NCI-H526 (cell line): ENCODE measurements at regions not wholly inside any gene's neighbourhood (a gene's known extent, or its start where the extent isn't known, plus 50 kb on each side); places are given as distances from the start of the nearest gene placed in this dataset.

ENCODE experiments used
- DNase-seq, 2 experiments: peaks; one replicate each; lab custom pipeline; 2025; lab: John Stamatoyannopoulos, UW

DNA sequence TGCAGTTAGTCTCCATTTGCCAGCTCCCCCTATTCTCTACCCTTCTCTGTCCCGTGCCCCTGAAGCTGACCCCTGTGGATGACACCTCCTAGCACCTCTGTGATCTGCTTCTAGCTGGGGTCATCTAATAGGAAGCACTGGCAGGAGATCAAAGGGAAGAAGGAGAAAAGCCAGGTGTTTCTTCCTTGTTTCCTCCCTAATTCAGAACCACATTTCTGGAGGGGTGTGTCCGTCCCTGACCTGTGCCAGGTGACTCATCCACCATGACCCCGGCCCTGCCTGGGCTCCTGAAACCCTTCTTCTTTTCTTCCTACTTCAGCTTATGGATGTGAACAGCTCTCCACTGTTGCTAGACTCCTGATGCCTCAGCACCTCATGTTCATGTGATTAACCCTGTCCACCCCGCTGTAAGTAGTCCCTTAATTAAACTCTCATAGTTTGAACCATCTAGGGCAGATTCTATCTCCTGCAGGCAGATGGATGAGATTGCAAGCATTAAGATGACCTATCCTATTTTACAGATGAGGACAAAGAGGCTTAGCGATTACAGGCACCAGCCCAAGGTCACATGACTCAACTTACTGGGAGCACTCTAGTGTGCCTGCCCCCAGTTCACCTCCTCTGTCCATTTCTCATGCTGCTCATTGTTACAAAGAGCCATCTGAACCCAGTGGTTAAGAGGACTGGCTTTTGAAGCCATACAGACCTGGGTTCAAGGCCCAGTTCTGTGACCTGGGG, 770.5 kb downstream of the MED13L start:
- DNase-seq, result no peak

DNA sequence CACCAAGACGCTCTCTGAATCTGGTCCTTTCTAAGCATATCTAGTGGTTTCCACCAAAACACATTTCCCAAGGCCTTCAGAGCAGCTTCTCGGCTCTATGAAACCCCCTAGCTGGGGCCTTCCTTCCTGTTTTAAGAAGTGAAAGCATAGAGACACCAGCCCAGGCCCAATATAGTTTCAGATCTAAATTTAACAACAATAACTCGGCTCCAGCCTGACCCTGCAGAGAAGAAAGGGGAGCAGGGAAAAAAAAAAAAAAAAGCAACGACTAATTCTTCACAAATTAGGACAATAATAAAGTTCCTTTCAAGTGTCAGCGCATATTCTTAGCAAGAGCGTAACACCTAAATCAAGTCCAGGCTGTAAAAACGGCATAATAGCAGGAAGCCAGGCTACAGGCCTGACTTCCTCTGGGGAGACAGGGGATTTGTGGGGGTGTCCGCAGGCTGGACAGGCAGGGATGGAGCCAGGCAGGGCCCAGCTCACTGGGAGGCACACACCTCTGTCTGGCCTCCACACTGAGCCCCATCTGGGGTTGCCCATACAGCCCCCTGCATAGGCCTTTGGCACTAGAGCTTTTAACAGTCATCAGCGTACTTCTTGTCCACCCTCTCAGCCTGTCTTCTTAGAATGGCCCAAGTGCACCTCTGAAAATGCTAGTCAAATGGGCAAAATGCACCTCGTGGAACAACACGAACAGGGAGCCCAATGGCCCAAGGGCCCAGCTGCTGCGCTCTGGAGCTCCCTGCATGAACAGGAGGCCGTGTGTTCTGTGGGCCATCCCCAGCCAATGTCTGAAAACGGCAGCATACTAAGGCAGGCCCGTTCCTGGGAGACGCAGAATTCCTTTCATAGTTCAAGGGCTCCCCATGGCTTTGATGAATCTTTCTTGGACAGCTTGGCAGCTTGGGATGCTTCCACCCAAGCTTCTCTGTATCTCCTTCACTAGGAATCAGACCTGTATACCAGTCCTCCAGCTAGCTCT, 772.9 kb downstream of the MED13L start:
- DNase-seq, result no peak

DNA sequence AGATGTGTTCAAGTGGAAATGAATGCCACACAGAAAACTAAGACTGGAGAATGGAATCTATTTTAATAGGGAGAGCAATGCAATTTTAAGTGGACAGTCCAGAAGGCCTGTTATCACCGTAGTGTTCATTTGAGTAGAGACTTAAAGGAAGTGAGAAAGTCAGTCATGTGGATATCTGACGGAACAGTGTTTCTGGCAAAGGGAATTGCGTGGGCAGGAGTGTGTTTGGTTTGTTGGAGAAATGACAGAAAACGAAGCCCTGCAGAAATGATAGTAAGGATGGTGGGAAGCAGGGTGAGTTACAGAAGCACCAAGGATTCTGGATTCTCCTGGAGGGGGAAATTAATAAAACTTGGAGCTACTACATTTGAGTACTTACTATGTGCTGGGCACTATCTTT, 776.6 kb downstream of the MED13L start:
- DNase-seq, result no peak

DNA sequence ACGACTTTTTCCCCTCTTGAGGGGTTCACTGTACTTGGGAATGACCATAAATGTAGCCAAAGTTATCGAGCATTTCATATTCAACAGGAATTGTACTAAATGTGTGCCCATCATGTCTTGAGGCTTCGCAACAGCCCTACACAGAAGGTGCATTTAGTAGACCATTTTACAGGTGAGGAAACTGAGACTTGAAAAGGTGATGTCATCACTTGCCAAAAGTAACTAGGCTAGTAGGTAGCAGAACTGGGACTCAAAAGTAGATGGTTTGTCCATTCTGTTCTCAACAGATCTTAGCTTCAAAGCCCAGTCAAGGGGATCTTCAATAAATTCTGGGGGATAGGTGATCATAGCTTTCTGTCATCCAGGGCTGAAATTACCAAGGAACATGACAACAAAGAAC, 782.2 kb downstream of the MED13L start:
- no peak for DNase-seq

DNA sequence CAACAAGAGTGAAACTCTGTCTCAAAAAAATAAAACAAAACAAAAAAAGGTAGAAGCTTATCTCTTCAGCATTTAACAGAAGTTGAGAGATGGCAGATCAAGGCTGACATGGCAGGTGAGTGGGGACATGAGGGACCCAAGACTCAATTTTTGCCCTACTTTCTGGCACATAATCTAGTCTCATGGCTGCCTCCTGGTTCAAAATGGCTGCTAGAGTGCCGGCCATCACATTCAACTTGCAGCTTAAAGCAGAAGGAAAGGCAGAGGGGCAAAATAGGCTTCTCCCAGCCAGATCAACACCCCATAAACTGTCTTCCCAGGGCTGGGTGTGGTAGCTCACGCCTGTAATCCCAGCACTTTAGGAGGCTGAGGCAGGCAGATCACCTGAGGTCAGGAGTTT, 784.9 kb downstream of the MED13L start:
- no peak for DNase-seq

DNA sequence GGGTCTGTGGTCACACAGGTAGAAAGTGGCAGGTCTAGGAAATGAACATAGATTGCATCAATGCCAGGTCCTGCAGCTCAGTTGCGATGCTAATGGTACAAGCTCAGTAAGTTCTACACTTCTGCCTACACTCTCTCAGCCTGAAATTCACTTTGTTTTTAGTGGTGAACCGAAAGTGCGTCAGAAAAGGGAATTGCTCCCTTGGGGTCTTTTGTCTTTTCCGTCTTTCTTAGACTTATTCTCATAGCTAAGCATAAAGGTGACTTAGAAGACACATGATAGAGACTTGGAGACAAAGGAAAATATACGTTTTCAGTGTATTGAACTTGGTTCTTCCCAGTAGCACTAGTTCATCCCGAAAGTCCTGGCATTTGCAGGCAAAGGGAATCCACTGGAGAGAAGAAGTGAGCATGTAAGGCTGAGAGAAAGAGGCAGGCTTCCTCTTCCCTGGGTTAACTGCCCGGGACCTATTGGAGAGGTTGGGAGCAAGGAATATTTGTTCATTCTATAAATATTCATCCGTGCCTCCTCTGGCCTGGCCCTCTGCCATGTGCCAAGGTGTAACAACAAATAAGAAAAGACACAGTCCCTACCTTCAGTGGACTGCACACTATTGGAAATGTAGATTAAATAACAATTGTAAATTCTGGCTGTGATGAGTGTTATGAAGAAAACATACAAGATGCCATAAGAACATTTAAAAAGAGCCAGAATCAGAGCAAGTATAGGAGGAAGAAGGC, 785.8 kb downstream of the MED13L start:
- DNase-seq, result no peak

DNA sequence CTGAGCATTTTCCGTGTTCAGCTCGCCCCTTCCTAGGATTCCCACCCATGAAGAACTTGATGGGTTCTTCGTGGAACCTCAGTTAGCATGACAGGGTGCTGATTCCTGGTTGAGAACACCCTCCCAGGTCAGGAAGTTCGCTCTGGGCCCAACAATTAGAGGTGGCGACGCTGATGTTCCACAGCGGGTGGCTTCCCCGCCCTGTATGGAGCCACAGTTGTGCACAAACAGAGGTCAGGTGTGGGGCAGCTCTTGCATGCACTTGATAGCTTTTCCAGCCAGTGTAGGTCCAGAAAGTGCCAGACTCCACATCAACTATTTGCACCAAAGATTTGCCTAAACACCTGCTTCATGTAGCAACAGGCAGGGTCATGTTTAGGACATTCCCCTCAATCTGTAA, 788.2 kb downstream of the MED13L start:
- DNase-seq, result peak; percentile 13 to 43

DNA sequence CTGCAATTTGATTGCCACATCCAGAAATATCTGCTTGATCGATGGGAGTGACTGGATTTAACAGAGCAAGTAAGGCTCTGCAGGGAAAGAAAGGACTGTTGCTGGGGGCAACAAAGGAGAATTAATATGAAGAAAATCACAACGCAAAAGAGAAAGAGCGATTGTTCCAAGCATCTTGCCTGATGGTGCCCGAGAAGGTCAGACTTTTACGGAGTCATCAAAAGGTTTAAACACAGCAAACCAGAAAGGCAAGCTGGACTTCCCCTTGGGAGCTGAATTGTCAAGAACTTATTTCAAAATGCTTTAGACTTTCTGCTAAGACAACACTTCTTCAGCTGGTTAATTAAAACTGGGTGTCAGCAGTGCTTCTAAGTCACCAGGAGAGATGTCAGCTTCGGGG, 791.5 kb downstream of the MED13L start:
- no peak for DNase-seq

DNA sequence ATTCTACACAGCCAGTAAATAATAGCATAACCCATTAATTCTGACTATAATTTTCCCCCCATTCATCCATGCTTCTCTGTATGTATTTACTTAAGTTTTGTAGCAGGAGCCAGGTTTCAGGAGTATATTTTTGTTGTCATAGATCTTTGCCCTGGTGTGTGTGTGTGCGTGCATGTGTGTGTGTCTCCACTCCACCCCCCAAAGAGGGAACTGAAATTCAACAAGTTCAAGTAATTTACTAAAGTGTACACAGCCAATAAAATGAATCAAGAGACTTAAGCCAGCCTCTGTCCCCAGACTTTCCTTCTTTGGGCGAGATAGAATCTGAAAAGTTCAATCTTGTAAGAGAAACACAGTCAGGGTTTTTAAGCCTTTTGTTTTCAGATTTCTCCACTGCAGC, 792.0 kb downstream of the MED13L start:
- no peak for DNase-seq

DNA sequence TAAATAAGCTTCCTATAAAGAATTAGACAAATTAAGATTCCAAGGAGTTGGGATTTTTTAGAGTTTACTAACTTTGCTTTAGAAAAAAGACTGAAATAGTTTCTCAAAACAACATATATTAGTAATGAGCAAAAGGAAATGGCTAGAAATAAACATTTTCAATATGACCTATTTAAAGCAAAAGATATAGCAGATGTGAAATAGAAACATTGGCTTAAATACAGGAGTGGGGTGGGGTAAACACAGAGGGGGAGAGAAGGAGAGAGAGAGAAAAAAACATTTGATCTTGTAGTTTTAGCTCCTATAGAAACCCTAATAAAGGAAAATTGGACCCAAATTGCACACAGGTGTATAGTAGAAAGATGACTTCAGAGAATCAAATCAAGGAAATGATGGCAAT, 794.5 kb downstream of the MED13L start:
- no peak for DNase-seq

DNA sequence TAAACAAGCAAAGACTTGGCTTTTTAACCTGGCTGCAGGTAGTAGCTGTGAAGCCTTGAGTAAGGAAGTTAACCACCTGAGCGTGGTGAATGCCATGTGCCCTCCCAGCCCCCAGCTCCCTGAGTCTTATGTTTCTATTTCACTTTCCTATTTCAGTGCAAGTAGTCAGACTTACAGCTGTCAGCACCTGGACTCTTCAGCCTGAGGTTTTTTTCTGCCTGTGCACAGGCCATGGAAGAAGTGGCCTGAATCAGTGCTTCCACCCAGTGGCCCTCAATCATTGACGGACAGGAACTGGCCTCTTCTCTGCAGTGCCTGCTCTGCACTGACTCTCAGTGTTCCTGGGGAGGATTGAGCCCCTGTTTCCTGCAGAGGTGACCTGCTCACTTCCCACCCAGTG, 796.4 kb downstream of the MED13L start:
- DNase-seq, result no peak

DNA sequence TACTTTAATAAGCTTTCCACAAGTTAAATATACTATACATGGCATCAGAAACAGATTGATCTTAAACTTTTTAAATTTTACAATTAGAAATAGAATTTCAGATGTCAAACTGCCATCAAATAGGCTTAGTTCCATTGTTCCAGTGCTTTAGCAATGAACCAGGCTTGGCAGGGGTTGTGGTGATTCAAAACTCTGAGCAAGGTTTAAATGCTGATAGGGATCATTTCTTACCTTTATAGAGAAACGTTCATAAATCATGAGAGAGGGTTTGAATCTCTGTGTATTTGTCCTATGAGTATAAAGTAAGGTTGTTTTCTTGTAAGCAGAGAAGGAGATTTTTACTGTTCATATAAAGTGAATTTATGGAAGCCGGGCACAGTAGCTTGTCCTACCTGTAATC, 794.5 kb upstream of the TBX3 start:
- DNase-seq, result no peak

DNA sequence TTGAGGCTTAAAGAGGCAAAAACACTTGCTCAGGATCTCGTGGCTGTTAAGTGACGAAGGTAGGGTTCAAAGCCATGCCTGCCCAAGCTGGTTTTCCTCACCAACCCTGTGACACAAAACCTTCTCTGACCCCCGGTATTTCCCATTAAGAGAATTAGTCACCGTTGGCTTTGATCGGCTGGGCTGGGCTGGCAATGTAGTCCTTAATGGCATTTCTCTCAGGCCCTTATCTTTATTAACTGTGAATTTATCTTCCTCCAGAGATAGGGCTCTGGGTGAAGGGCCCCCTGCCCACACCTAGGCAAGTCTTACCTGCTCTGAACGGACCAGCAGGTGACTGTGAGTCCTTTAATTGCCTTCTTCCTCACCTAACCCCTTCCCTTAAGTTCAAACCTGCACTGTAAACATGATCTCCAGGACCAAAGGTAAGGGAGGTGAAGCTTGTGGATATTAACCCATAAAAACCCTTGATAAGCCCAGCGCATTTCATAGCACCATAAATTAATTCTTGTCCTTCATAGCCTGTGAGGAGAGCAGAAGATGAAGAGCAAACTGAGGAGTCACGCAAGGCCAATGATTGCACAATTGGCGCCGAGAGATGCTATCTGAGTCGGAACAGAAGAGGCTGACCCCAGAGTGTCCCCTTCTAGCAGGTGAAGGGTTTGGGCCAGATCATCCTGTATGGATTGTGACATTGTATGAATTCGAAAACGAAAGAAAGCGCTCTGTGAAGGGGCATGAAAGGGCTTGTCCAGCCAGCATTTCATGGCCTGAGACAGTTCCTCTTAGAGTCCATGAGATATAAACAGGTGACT, 790.8 kb upstream of the TBX3 start:
- no peak for DNase-seq

DNA sequence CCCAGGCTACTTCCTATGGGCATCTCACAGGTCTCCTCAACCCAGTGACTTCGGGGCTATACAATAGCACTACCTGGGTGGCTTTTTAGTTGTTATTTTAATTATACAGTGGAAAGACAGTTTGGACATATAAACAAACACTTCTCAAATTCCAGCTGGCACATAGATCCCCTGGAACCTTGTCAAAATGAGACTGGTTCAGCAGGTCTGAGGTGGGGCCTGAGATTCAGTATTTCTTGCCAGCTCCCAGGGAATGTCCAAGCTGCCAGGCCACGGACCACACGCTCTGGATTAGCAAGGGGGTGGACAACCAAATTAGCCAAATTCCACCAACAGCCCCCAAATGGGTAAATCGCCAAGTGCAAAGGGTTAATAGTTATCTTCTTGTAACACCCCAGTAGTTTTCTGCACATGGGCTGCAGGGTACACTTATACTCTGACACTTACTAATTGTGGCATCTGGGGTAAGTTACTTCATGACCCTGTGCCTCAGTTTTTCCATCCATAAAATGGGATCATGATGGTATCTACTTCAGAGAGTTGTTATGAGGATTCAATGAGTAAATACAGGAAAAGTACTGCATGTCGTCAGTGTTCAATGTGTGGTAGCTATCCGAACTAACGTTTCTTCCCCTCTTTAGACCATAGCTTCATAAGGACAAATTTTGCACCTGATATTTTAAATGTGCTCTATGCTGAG, 789.4 kb upstream of the TBX3 start:
- no peak for DNase-seq

DNA sequence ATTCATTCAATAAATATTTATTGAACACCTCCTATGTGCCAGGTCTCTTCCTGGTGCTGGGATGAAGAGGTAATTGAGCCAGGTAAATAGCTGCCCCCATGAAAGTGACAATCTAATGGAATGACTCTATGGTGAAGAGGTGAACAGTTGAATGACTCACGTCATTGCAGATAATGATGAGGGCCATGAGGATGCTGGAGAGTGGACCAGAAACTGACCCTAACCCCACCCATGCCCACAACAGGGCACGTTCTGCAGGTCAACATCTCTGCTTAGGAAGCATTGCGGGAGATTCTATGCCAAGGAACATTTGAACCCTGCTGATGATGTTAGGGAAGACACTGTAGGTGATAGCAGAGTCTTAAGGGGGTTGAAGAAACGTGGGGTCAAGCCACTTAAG, 788.9 kb upstream of the TBX3 start:
- no peak for DNase-seq

DNA sequence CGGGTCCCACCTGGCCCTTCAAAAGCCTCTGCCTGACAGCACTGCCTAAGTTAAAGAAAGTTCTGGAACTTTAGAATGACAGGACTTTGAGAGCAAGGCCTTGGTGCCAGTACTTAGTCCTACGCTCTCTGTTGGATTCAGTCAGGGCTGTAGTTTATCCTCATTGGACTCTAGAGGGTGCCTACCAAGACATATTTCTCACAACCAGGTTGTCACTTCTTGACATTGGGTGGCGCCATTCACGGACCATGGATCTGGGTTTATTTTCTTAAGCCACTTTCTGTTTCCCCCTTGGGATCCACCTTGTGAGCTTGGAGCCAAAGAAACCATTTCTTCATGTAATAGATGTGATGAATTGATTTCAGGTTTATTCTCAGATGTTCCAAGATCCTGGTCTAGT, 787.0 kb upstream of the TBX3 start:
- no peak for DNase-seq

DNA sequence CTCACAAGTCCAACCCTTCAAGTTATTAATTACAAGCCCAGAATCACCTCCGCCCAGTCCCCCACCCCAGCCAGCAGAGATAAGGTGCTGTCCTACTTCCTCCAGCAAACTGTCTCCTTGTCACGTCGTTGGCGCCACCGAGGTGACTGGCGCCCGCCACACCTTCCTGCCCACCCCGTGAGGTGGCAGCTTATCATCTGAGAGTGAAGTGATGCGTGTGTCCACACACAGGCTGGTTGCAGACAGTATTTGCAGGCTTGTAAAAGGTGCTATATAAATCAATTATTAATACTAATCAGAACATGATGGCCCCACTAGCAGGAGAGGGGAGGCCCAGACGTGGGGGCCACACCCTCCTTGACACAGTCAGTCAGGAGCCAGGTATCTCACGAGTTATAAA, 786.6 kb upstream of the TBX3 start:
- DNase-seq, result no peak

DNA sequence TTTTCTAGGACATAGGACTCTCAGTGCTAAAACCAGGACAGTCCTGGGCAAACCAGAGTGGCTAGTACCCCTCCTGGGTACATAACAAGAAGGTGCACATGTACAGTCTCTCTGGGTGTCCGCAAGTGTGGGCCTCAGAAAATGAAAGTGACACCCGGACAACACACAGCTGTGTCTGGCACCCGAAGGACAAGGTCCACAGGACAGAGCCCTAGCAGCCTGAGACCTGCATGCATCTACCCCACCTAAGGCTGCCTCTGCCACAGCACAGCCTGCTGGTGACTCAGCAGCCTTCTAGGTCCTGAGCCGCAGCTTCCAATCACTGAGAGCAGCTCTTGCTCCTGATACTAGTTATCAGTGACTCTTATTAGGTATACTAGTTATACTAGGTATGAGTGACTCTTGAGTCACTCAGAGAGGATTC, 784.1 kb upstream of the TBX3 start:
- DNase-seq, result peak in 1 of 2 experiments; percentile 48

DNA sequence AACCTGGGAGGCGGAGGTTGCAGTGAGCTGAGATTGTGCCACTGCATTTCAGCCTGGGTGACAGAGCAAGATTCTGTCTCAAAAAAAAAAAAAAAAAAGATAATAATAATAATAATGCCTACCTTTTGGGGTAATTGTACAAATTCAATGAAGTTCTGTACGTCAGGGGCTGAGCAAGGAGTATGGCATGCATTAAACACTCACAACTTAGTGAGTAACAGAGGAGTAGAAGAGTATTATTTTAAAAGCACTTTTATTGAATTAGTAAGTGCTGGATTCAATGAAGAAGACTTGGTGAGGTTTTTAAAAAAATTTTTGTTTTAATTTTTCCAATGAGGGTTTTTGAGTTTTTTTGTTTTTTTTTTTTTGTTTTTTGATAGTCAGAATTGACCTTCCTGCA, 783.6 kb upstream of the TBX3 start:
- DNase-seq, result no peak

DNA sequence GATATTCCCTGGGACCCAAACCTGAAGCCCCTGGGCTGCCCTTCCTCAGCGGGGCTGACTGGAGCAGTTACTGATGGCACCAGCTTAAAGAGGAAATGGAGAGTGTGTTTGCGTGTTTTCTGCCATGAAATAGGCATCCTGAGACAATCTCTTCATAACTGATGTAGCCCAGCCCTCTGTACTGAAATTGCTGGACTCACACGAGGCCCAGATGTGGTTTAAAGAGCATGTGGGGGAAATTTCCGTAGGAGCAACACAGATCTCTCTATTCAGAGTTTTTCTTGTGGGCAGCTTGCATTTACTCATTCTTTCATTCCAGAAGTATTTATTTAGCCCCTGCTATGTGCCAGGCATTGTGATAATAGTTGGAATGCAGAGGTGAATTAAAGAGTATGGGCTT, 782.1 kb upstream of the TBX3 start:
- DNase-seq, result no peak

DNA sequence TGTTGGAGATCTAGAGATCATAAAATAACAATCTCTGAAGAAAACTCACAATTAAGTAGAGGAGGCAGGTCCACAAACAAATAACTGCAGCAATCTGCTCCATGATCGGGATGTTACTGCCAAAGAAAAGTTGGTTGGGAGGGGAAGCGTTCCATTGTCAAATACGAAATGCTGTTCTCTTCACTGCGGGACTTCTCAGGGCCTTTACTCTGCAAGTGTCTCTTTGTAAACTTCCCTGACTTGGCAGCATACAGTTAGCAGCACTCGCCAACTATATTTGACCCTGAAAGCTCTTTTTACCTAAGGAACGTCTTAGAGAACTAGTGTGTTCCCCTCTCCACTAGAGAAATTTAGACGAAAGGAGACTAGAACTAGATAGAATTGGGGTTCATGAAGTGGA, 780.7 kb upstream of the TBX3 start:
- no peak for DNase-seq
